Chondrocyte (in vitro differentiated cells): ENCODE measurements at regions not wholly inside any gene's neighbourhood (a gene's known extent, or its start where the extent isn't known, plus 50 kb on each side); places are given as distances from the start of the nearest gene placed in this dataset.

Experiments
- DNase-seq: peaks from one replicate; pipeline ENCODE4 v3.0.0; 2021; ENCODE audit warnings: mixed read lengths, low spot score
- H3K27ac Mint-ChIP-seq: one replicate; pipeline ENCODE4 v1.8.0; 2021; ENCODE audit warnings: mild to moderate bottlenecking, moderate library complexity, mixed read lengths; ENCODE audit not compliant: unreplicated experiment
- H3K27me3 Mint-ChIP-seq: 2 replicates; pipeline ENCODE4 v1.8.0; 2021; ENCODE audit warnings: low read depth, mixed read lengths
- H3K36me3 Mint-ChIP-seq: 2 replicates; pipeline ENCODE4 v1.8.0; 2021; ENCODE audit warnings: low read depth, mixed read lengths
- H3K4me1 Mint-ChIP-seq: 2 replicates; pipeline ENCODE4 v1.8.0; 2021; ENCODE audit warnings: low read depth, mild to moderate bottlenecking, mixed read lengths
- H3K4me3 Mint-ChIP-seq: one replicate; pipeline ENCODE4 v1.8.0; 2021; ENCODE audit warnings: mild to moderate bottlenecking, moderate library complexity, mixed read lengths; ENCODE audit not compliant: unreplicated experiment
- H3K9me3 Mint-ChIP-seq: 2 replicates; pipeline ENCODE4 v1.8.0; 2021; ENCODE audit warnings: low read depth, mixed read lengths
- CTCF ChIP-seq: fragments of 200-600 bp; sonication (generic); IDR thresholded peaks from 2 replicates; pipeline ENCODE4 v1.5.0; 2021; ENCODE audit warnings: antibody characterized with exemption, mild to moderate bottlenecking, moderate library complexity

GRCh38 chrX:39439906-39440798, 638.9 kb downstream of the MID1IP1 start:
- peaks cover 5% of the 10 kb centered on the region for H3K27me3 Mint-ChIP-seq
- H3K27ac Mint-ChIP-seq: no peak overlapping the region
- H3K4me1 Mint-ChIP-seq: no peaks in the 10 kb centered on the region
- peaks cover 19% of the 10 kb centered on the region for H3K9me3 Mint-ChIP-seq
- DNase-seq: no peak
- H3K4me3 Mint-ChIP-seq: no peak overlapping the region
- peaks cover 5% of the 10 kb centered on the region for H3K36me3 Mint-ChIP-seq
- TF ChIP-seq CTCF: no peak

DNA sequence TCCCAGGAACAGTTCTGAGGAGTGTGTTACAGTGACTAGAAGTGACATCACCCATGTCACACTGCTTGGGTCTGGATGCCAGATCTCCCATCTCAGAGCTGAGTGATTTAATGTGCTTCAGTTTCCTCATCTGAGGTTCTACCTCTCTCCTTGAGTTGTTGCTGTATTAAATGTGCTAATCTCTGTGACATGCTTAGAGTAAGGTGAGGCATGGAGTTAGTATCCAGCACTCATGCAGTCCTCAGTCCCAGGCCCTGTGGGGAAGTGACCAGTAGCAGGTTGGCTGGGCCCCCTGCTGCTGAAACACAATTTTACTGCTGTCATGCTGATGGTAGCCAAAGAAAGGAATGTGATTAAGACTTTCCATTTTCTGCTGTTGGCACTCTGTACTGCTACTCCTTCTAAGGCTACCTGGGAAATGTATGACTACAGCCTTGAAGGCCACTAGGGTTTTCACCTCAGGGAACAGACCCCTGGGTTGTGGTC, 639.6 kb downstream of the MID1IP1 start:
- H3K4me3 Mint-ChIP-seq: no peak overlapping the region
- DNase-seq: no peak
- H3K36me3 Mint-ChIP-seq: peaks cover 5% of the 10 kb centered on the region
- H3K9me3 Mint-ChIP-seq: peaks cover 22% of the 10 kb centered on the region
- peak; percentile 10 for TF ChIP-seq CTCF
- no peaks in the 10 kb centered on the region for H3K4me1 Mint-ChIP-seq
- H3K27ac Mint-ChIP-seq: no peak overlapping the region
- H3K27me3 Mint-ChIP-seq: peaks cover 5% of the 10 kb centered on the region

DNA sequence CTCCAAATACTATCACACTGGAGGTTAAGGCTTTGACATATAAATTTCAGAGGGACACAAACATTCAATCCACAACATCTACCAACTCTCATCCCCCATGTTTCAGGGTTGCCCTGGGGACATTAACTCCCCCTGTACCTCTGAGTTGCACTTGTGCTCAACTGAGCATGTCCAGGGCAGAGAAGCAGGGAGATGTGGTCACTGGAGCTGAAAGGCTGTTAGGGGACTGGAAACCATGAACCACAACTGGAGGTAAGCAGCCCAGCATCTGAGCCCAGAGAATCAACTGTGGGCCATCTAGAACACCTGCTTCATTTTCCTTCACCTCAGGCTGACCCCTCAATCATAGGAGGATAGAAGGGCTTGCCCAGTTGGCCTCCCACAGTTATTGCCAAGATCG, 641.1 kb downstream of the MID1IP1 start:
- H3K4me3 Mint-ChIP-seq: no peak overlapping the region
- H3K9me3 Mint-ChIP-seq: peaks cover 14% of the 10 kb centered on the region
- H3K4me1 Mint-ChIP-seq: no peaks in the 10 kb centered on the region
- no peak overlapping the region for H3K27ac Mint-ChIP-seq
- no peak for TF ChIP-seq CTCF
- peaks cover 5% of the 10 kb centered on the region for H3K36me3 Mint-ChIP-seq
- peaks cover 5% of the 10 kb centered on the region for H3K27me3 Mint-ChIP-seq
- DNase-seq: no peak

GRCh38 chrX:39443240-39443639, 642.0 kb downstream of the MID1IP1 start:
- H3K27me3 Mint-ChIP-seq: peaks cover 6% of the 10 kb centered on the region
- H3K4me3 Mint-ChIP-seq: no peak overlapping the region
- no peak for TF ChIP-seq CTCF
- DNase-seq: no peak
- H3K36me3 Mint-ChIP-seq: peaks cover 5% of the 10 kb centered on the region
- peaks cover 14% of the 10 kb centered on the region for H3K9me3 Mint-ChIP-seq
- H3K27ac Mint-ChIP-seq: no peak overlapping the region
- H3K4me1 Mint-ChIP-seq: no peaks in the 10 kb centered on the region

DNA sequence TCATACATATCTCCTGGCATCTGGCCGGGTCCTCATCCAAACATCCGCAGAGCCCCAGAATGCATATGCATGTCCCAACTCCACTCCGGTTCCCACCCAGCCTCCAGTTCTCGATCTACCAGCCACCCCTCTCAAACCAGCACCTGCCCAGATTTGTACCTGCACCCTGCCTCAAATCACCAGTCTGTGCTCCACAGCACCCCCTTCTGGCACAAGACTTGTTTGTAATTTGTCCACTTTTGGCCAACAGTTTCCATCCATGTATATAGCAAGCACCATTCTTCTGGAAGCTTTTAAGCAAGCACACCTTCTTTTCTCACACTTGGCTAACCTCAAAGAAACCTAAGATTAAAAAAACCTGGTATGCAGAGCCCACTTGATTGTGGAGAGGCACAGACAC, 644.1 kb downstream of the MID1IP1 start:
- Mint-ChIP-seq H3K4me3 (no peak overlapping the region), H3K9me3 (peaks cover 14% of the 10 kb centered on the region), H3K27ac (no peak overlapping the region), H3K27me3 (peaks cover 11% of the 10 kb centered on the region), H3K36me3 (peaks cover 5% of the 10 kb centered on the region), H3K4me1 (no peaks in the 10 kb centered on the region)
- no peak for DNase-seq
- peak; percentile 57 for TF ChIP-seq CTCF
